Testis (tissue), 2 donors: ENCODE measurements at regions not wholly inside any gene's neighbourhood (a gene's known extent, or its start where the extent isn't known, plus 50 kb on each side); places are given as distances from the start of the nearest gene placed in this dataset.

ENCODE experiments used
- CTCF ChIP-seq, 3 experiments: fragments of 450-650 bp in 2 of 3; fragments of 200-600 bp in 1 of 3; sonication (generic) in 1 of 3; IDR thresholded peaks; one replicate each; pipeline ENCODE4 v1.5.1; 2016 to 2019; ENCODE audit warnings: antibody characterized with exemption in 3 of 3, mild to moderate bottlenecking in 2 of 3, moderate library complexity in 1 of 3
- POLR2A ChIP-seq: fragments of 450-650 bp; IDR thresholded peaks from one replicate; pipeline ENCODE4 v1.6.1; 2017; ENCODE audit warnings: antibody characterized with exemption, mild to moderate bottlenecking, moderate library complexity

- TF ChIP-seq POLR2A (no peak), CTCF (IDR thresholded peaks at IDR 0.05) (no peak)
Observed at GRCh38 chr17:79251824-79252223, 177.2 kb downstream of the ENGASE start.
